Central memory CD4-positive, alpha-beta T cell (primary cell): ENCODE measurements at regions not wholly inside any gene's neighbourhood (a gene's known extent, or its start where the extent isn't known, plus 50 kb on each side); places are given as distances from the start of the nearest gene placed in this dataset.

Source experiments
- DNase-seq: peaks from one replicate; pipeline ENCODE4 v3.0.0; 2022

GRCh38 chr1:221904319-221904718 is 162.4 kb upstream of the DUSP10 start:
- no peak for DNase-seq

GRCh38 chr1:221903594-221903993 is 161.7 kb upstream of the DUSP10 start:
- no peak for DNase-seq

- DNase-seq: no peak
Observed at GRCh38 chr1:221902961-221903360, 161.1 kb upstream of the DUSP10 start.

- no peak for DNase-seq
Observed at GRCh38 chr1:221900678-221901077, 158.8 kb upstream of the DUSP10 start.

GRCh38 chr1:221897321-221897721 is 155.4 kb upstream of the DUSP10 start:
- no peak for DNase-seq

GRCh38 chr1:221892301-221892830 is 150.5 kb upstream of the DUSP10 start:
- DNase-seq: no peak

GRCh38 chr1:221891708-221892107 is 149.8 kb upstream of the DUSP10 start:
- DNase-seq: no peak

- DNase-seq: no peak
Observed at GRCh38 chr1:221888801-221889200, 146.9 kb upstream of the DUSP10 start.

GRCh38 chr1:221888218-221888617 is 146.3 kb upstream of the DUSP10 start:
- DNase-seq: no peak

GRCh38 chr1:221887758-221888157 is 145.9 kb upstream of the DUSP10 start:
- no peak for DNase-seq

- no peak for DNase-seq
Observed at GRCh38 chr1:221887415-221887746, 145.5 kb upstream of the DUSP10 start.

- DNase-seq: no peak
Observed at GRCh38 chr1:221886743-221887414, 145.0 kb upstream of the DUSP10 start.

- no peak for DNase-seq
Observed at GRCh38 chr1:221886311-221886710, 144.4 kb upstream of the DUSP10 start.

GRCh38 chr1:221884821-221885220 is 142.9 kb upstream of the DUSP10 start:
- no peak for DNase-seq

GRCh38 chr1:221881805-221882581 is 140.1 kb upstream of the DUSP10 start:
- DNase-seq: no peak

- DNase-seq: no peak
Observed at GRCh38 chr1:221880182-221880581, 138.3 kb upstream of the DUSP10 start.

GRCh38 chr1:221878134-221878533 is 136.2 kb upstream of the DUSP10 start:
- DNase-seq: no peak

- DNase-seq: no peak
Observed at GRCh38 chr1:221877311-221877710, 135.4 kb upstream of the DUSP10 start.

GRCh38 chr1:221875004-221875330 is 133.1 kb upstream of the DUSP10 start:
- DNase-seq: no peak

GRCh38 chr1:221874285-221875003 is 132.6 kb upstream of the DUSP10 start:
- DNase-seq: no peak

GRCh38 chr1:221873673-221874072 is 131.8 kb upstream of the DUSP10 start:
- DNase-seq: no peak

GRCh38 chr1:221871056-221871455 is 129.2 kb upstream of the DUSP10 start:
- DNase-seq: no peak

GRCh38 chr1:221869779-221870178 is 127.9 kb upstream of the DUSP10 start:
- DNase-seq: no peak
